ENCODE measurements at regions not wholly inside any gene's neighbourhood (a gene's known extent, or its start where the extent isn't known, plus 50 kb on each side); places are given as distances from the start of the nearest gene placed in this dataset.

DNA sequence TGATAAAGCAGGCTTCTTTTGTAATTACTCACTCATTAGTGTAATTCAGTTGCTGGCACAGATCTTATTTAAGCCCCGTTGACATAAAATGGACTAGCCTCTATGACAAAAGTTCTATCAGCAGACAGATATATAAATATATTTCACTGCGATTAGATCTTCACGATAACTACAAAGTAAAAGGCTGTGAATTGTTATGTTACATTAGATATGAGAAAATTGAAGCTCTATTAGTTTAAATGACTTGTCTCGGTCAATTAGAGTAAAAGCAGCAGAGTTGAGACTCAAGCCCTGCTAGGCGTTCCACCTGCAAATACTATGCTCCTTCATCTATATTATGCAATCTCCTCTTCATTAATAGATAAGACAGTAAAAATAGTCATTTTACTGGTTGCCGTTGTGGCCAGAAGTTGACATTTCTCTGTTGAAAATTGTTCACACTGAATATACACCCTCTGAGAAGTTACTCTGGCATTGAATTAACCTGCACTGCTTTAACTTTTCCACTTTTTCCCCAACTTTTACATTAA is 136.7 kb downstream of the DKK1 start:
- no peak for DNase-seq (ENCODE audit: low spot score in 2 of 2)
- no peaks in the 10 kb centered on the region for H3K27me3 ChIP-seq
- TF ChIP-seq, protein P1, sequence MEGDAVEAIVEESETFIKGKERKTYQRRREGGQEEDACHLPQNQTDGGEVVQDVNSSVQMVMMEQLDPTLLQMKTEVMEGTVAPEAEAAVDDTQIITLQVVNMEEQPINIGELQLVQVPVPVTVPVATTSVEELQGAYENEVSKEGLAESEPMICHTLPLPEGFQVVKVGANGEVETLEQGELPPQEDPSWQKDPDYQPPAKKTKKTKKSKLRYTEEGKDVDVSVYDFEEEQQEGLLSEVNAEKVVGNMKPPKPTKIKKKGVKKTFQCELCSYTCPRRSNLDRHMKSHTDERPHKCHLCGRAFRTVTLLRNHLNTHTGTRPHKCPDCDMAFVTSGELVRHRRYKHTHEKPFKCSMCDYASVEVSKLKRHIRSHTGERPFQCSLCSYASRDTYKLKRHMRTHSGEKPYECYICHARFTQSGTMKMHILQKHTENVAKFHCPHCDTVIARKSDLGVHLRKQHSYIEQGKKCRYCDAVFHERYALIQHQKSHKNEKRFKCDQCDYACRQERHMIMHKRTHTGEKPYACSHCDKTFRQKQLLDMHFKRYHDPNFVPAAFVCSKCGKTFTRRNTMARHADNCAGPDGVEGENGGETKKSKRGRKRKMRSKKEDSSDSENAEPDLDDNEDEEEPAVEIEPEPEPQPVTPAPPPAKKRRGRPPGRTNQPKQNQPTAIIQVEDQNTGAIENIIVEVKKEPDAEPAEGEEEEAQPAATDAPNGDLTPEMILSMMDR (IDR thresholded peaks at IDR 0.05) = no peak
- H3K4me3 ChIP-seq = no peak overlapping the region
- H3K27ac ChIP-seq = no peak overlapping the region
- H3K4me1 ChIP-seq = no peaks in the 10 kb centered on the region
- no peaks in the 10 kb centered on the region for H3K36me3 ChIP-seq
- intact Hi-C loops (cut with DNase I) = no loop called here
- no peaks in the 10 kb centered on the region for H3K9me3 ChIP-seq

DNA sequence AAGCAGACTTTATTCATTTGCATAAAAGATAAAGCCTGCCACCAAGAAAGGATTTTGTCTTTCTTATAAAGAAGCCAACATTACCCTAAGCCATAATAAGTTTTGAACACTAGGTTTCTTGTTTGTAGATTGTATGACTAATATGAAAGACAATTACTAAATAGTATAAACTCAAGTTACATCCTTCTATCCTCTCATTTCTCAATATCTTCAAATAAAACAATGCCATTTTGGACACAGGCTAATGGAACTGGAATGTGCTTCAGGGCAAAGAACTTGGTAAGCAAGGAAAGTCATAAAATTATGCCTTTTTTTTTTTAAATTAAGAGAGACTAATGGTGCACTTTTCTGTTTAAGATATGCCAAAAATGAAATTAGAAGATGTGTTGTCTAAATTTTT is 137.7 kb downstream of the DKK1 start:
- H3K4me1 ChIP-seq = no peaks in the 10 kb centered on the region
- no peaks in the 10 kb centered on the region for H3K9me3 ChIP-seq
- no peak overlapping the region for H3K27ac ChIP-seq
- no peaks in the 10 kb centered on the region for H3K36me3 ChIP-seq
- H3K27me3 ChIP-seq = no peaks in the 10 kb centered on the region
- DNase-seq (ENCODE audit: low spot score in 2 of 2) = no peak
- intact Hi-C loops (cut with DNase I) = no loop called here
- TF ChIP-seq, protein P1 (IDR thresholded peaks at IDR 0.05) = no peak
- H3K4me3 ChIP-seq = no peak overlapping the region

DNA sequence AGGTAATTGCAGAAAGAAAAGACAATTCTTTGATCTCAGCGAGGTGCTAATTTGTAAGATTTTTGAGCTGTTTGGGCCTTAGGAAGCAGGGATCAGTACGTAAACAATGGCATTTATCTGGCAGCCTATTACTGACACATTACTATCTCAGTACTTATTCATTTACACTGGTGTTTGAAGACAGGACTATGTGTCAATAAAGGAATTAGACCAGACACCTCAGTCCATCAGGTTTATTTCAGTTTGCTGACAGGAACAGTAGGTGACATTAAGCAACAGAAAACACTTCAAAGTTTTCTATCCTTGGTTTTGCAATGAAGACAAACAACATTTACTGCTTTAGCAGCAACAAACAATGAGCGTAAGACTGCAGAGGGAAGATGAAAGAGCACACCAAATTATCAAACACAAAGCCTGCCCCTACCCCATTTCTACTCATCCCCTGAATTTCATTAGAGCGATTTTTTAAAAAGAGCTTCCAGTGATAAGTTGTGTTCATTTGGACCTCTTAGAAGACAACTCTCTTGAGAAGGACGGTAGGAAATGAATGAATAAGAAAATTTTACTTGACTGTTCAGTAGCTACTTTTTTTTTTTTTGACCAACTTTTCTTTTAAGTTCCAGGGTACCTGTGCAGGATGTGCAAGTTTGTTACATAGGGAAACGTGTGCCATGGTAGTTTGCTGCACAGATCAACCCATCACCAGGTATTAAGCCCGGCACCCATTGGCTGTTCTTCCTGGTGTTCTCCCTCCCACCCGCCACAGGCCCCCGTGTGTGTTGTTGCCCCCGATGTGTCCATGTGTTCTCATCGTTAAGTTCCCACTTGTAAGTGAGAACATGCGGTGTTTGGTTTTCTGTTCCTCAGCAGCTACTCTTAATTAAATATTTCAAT is 138.8 kb downstream of the DKK1 start:
- H3K9me3 ChIP-seq = no peaks in the 10 kb centered on the region
- no peaks in the 10 kb centered on the region for H3K36me3 ChIP-seq
- H3K27ac ChIP-seq = no peak overlapping the region
- DNase-seq (ENCODE audit: low spot score in 2 of 2) = no peak
- intact Hi-C loops (cut with DNase I) = no loop called here
- H3K4me1 ChIP-seq = no peaks in the 10 kb centered on the region
- no peak overlapping the region for H3K4me3 ChIP-seq
- TF ChIP-seq, protein P1 (IDR thresholded peaks at IDR 0.05) = no peak
- no peaks in the 10 kb centered on the region for H3K27me3 ChIP-seq

DNA sequence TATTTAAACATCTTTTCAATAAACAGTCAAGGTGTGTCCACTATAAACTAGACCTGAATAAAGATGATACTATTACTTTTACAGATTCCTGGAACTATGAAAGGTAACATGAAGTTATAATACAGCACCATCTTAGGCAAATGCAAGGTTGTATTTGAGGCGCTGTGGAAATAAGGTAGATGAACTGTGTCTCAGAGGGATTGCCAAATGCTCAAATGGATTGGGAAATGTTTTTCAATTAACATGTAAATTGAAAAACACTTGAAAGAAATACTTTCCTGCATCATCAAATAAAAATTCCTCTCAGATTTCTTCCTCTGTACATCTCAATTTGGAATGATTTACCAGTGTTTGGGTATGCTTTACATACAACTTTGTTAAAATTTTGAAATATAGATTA is 139.4 kb downstream of the DKK1 start:
- no peak for DNase-seq (ENCODE audit: low spot score in 2 of 2)
- Histone ChIP-seq H3K27me3 (no peaks in the 10 kb centered on the region), H3K36me3 (no peaks in the 10 kb centered on the region), H3K9me3 (no peaks in the 10 kb centered on the region), H3K27ac (no peak overlapping the region), H3K4me1 (no peaks in the 10 kb centered on the region), H3K4me3 (no peak overlapping the region)
- TF ChIP-seq, protein P1 (IDR thresholded peaks at IDR 0.05) = no peak
- intact Hi-C loops (cut with DNase I) = no loop called here

DNA sequence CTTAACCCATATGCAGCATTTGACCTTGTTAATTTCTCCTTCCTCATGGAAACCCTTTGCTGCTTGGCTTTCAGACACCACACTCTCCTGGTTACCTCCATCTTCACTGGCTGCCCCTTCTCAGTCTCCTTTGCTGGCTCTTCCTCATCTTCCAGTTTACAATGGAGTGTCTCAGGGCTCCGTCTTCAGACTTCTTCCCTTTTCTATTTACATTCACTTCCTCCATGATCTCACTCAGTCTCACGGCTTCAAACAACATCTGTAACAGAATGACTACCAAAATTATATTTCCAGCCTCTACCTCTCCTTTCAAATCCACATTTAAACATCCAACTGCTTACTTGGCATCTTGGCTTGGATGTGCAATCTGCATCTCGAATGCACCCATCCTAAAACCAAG is 140.4 kb downstream of the DKK1 start:
- H3K27ac ChIP-seq = no peak overlapping the region
- TF ChIP-seq, protein P1 (IDR thresholded peaks at IDR 0.05) = no peak

More for the DNA sequence above, 140.4 kb downstream of the DKK1 start:
- Histone ChIP-seq H3K4me3 (no peak overlapping the region), H3K4me1 (no peaks in the 10 kb centered on the region), H3K27me3 (no peaks in the 10 kb centered on the region), H3K36me3 (no peaks in the 10 kb centered on the region), H3K9me3 (no peaks in the 10 kb centered on the region)
- intact Hi-C loops (cut with DNase I) = no loop called here
- DNase-seq (ENCODE audit: low spot score in 2 of 2) = no peak

Data from ascending aorta (tissue), 2 donors.